ENCODE measurements at regions not wholly inside any gene's neighbourhood (a gene's known extent, or its start where the extent isn't known, plus 50 kb on each side); places are given as distances from the start of the nearest gene placed in this dataset.

GRCh38 chr11:81080476-81080875 is 1639.6 kb upstream of the TENM4 start:
- no peak for DNase-seq

- DNase-seq: no peak
Observed at GRCh38 chr11:81072273-81072672, 1631.4 kb upstream of the TENM4 start.

- no peak for DNase-seq
Observed at GRCh38 chr11:81071606-81072005, 1630.8 kb upstream of the TENM4 start.

GRCh38 chr11:81070948-81071347 is 1630.1 kb upstream of the TENM4 start:
- DNase-seq: no peak

- DNase-seq: no peak
Observed at GRCh38 chr11:81059356-81059755, 1618.5 kb upstream of the TENM4 start.

GRCh38 chr11:81052344-81053158 is 1611.7 kb upstream of the TENM4 start:
- no peak for DNase-seq

- DNase-seq: no peak
Observed at GRCh38 chr11:81039916-81040524, 1599.2 kb upstream of the TENM4 start.

GRCh38 chr11:81036168-81036870 is 1595.5 kb upstream of the TENM4 start:
- no peak for DNase-seq

GRCh38 chr11:81033779-81034540 is 1593.1 kb upstream of the TENM4 start:
- DNase-seq: no peak

GRCh38 chr11:81032906-81033305 is 1592.1 kb upstream of the TENM4 start:
- no peak for DNase-seq

GRCh38 chr11:81030186-81030585 is 1589.4 kb upstream of the TENM4 start:
- DNase-seq: no peak

- no peak for DNase-seq
Observed at GRCh38 chr11:81026032-81026431, 1585.2 kb upstream of the TENM4 start.

GRCh38 chr11:81022057-81022456 is 1581.2 kb upstream of the TENM4 start:
- DNase-seq: no peak

GRCh38 chr11:81010631-81011030 is 1569.8 kb upstream of the TENM4 start:
- DNase-seq: no peak

GRCh38 chr11:81007046-81007445 is 1566.2 kb upstream of the TENM4 start:
- no peak for DNase-seq

GRCh38 chr11:81005595-81005994 is 1564.8 kb upstream of the TENM4 start:
- DNase-seq: no peak

- DNase-seq: no peak
Observed at GRCh38 chr11:81004576-81004975, 1563.7 kb upstream of the TENM4 start.

- no peak for DNase-seq
Observed at GRCh38 chr11:81002374-81002773, 1561.5 kb upstream of the TENM4 start.

- DNase-seq: no peak
Observed at GRCh38 chr11:81000735-81001134, 1559.9 kb upstream of the TENM4 start.

GRCh38 chr11:81000334-81000733 is 1559.5 kb upstream of the TENM4 start:
- DNase-seq: no peak

- no peak for DNase-seq
Observed at GRCh38 chr11:80995523-80995922, 1554.7 kb upstream of the TENM4 start.

- no peak for DNase-seq
Observed at GRCh38 chr11:80993536-80993935, 1552.7 kb upstream of the TENM4 start.

GRCh38 chr11:80990885-80991284 is 1550.1 kb upstream of the TENM4 start:
- DNase-seq: no peak
